H9 (cell line): ENCODE measurements at regions not wholly inside any gene's neighbourhood (a gene's known extent, or its start where the extent isn't known, plus 50 kb on each side); places are given as distances from the start of the nearest gene placed in this dataset.

Experiments
- DNase-seq: peaks from one replicate; pipeline ENCODE4 v3.0.0-alpha.2; 2017
- H2AFZ ChIP-seq: one replicate; pipeline ENCODE4 v1.6.1; 2013; ENCODE audit warnings: mild to moderate bottlenecking, low read length, control low read depth, moderate library complexity
- H2AK5ac ChIP-seq: 2 replicates; pipeline ENCODE4 v1.6.1; 2013; ENCODE audit warnings: low read length, control low read depth, mixed read lengths; ENCODE audit not compliant: insufficient read length
- H2BK120ac ChIP-seq: one replicate; pipeline ENCODE4 v1.6.1; 2013; ENCODE audit warnings: low read depth, mild to moderate bottlenecking, low read length, control low read depth, inconsistent platforms; ENCODE audit not compliant: poor library complexity, severe bottlenecking
- H2BK12ac ChIP-seq: 2 replicates; pipeline ENCODE4 v1.6.1; 2013; ENCODE audit warnings: low read length, control low read depth, mixed read lengths, low read depth; ENCODE audit not compliant: insufficient read length
- H2BK15ac ChIP-seq: 2 replicates; pipeline ENCODE4 v1.6.1; 2013; ENCODE audit warnings: low read depth, low read length, control low read depth
- H2BK20ac ChIP-seq: one replicate; pipeline ENCODE4 v1.6.1; 2013; ENCODE audit warnings: low read depth, mild to moderate bottlenecking, low read length, control low read depth, inconsistent platforms; ENCODE audit not compliant: poor library complexity, severe bottlenecking
- H2BK5ac ChIP-seq: 2 replicates; pipeline ENCODE4 v1.6.1; 2013; ENCODE audit warnings: low read length, control low read depth, mixed read lengths; ENCODE audit not compliant: insufficient read length
- H3K14ac ChIP-seq: 2 replicates; pipeline ENCODE4 v1.6.1; 2013; ENCODE audit warnings: low read length, control low read depth; ENCODE audit not compliant: insufficient read depth
- H3K18ac ChIP-seq: 2 replicates; pipeline ENCODE4 v1.6.1; 2013; ENCODE audit warnings: low read depth, mild to moderate bottlenecking, mixed read lengths, low read length, control low read depth; ENCODE audit not compliant: insufficient read length
- H3K23ac ChIP-seq: 2 replicates; pipeline ENCODE4 v1.6.1; 2013; ENCODE audit warnings: low read length, control low read depth, mixed read lengths, low read depth; ENCODE audit not compliant: insufficient read length
- H3K23me2 ChIP-seq: 2 replicates; pipeline ENCODE4 v1.6.1; 2013; ENCODE audit warnings: low read depth, mild to moderate bottlenecking, mixed read lengths, low read length, control low read depth; ENCODE audit not compliant: insufficient read length, poor library complexity, severe bottlenecking
- H3K27ac ChIP-seq: 2 replicates; pipeline ENCODE4 v1.5.1; 2013; ENCODE audit warnings: low read length, control low read depth, mixed read lengths, low read depth; ENCODE audit not compliant: insufficient read length
- H3K27me3 ChIP-seq: 2 replicates; pipeline ENCODE4 v1.6.1; 2013; ENCODE audit warnings: low read length, control low read depth, inconsistent platforms; ENCODE audit not compliant: insufficient read depth
- H3K4ac ChIP-seq: 2 replicates; pipeline ENCODE4 v1.6.1; 2013; ENCODE audit warnings: low read depth, mild to moderate bottlenecking, control low read depth, inconsistent platforms, low read length, moderate library complexity
- H3K4me1 ChIP-seq: 2 replicates; pipeline ENCODE4 v1.6.1; 2013; ENCODE audit warnings: low read length, control low read depth, inconsistent platforms; ENCODE audit not compliant: insufficient read depth
- H3K4me2 ChIP-seq: 2 replicates; pipeline ENCODE4 v1.6.1; 2013; ENCODE audit warnings: low read length, control low read depth, mixed read lengths; ENCODE audit not compliant: insufficient read length, insufficient read depth
- H3K56ac ChIP-seq: 2 replicates; pipeline ENCODE4 v1.6.1; 2013; ENCODE audit warnings: low read depth, mild to moderate bottlenecking, mixed read lengths, low read length, control low read depth; ENCODE audit not compliant: insufficient read length
- H3K79me1 ChIP-seq: 2 replicates; pipeline ENCODE4 v1.6.1; 2013; ENCODE audit warnings: low read depth, mild to moderate bottlenecking, moderate library complexity, low read length, control low read depth, inconsistent platforms; ENCODE audit not compliant: insufficient read depth, poor library complexity, severe bottlenecking
- H3K79me2 ChIP-seq: 2 replicates; pipeline ENCODE4 v1.6.1; 2013; ENCODE audit warnings: low read length, control low read depth, inconsistent platforms; ENCODE audit not compliant: insufficient read depth
- H3K9ac ChIP-seq: 2 replicates; pipeline ENCODE4 v1.6.1; 2013; ENCODE audit warnings: low read length, control low read depth, mixed read lengths; ENCODE audit not compliant: insufficient read length; ENCODE audit errors: extremely low read depth
- H3K9me3 ChIP-seq: one replicate; pipeline ENCODE4 v1.6.1; 2013; ENCODE audit warnings: low read depth, low read length, inconsistent platforms; ENCODE audit not compliant: control insufficient read depth
- H3T11ph ChIP-seq: one replicate; pipeline ENCODE4 v1.6.1; 2013; ENCODE audit warnings: mild to moderate bottlenecking, low read length, control low read depth, inconsistent platforms
- H4K20me1 ChIP-seq: one replicate; pipeline ENCODE4 v1.6.1; 2013; ENCODE audit not compliant: control insufficient read depth, insufficient read length, insufficient read depth
- H4K5ac ChIP-seq: 2 replicates; pipeline ENCODE4 v1.6.1; 2013; ENCODE audit warnings: low read depth, mild to moderate bottlenecking, mixed read lengths, low read length, control low read depth; ENCODE audit not compliant: insufficient read length
- H4K8ac ChIP-seq: replicated peaks from 2 replicates; pipeline ENCODE4 v1.6.1; 2013; ENCODE audit warnings: low read length, control low read depth, mixed read lengths, low read depth; ENCODE audit not compliant: insufficient read length
- H4K91ac ChIP-seq: 2 replicates; pipeline ENCODE4 v1.6.1; 2013; ENCODE audit warnings: low read depth, mild to moderate bottlenecking, moderate library complexity, mixed read lengths, low read length, control low read depth; ENCODE audit not compliant: insufficient read length
- H3K27ac Mint-ChIP-seq, 3 experiments: 2 replicates in 2 of 3; 3 replicates in 1 of 3; pipeline ENCODE4 v1.8.0; 2020 to 2021; ENCODE audit warnings: mixed read lengths in 3 of 3, mild to moderate bottlenecking in 1 of 3, moderate library complexity in 1 of 3
- H3K27me3 Mint-ChIP-seq: 2 replicates; pipeline ENCODE4 v1.8.0; 2021; ENCODE audit warnings: low read depth, mild to moderate bottlenecking, moderate library complexity, mixed read lengths
- H3K36me3 Mint-ChIP-seq, 3 experiments: 2 replicates in 2 of 3; 3 replicates in 1 of 3; pipeline ENCODE4 v1.8.0; 2020 to 2021; ENCODE audit warnings: low read depth in 3 of 3, mixed read lengths in 3 of 3; ENCODE audit not compliant: insufficient read depth in 1 of 3
- H3K4me1 Mint-ChIP-seq, 2 experiments: 2 replicates each; pipeline ENCODE4 v1.8.0; 2020; ENCODE audit warnings: mixed read lengths in 2 of 2
- H3K4me3 Mint-ChIP-seq, 2 experiments: 2 replicates in 1 of 2; 3 replicates in 1 of 2; pipeline ENCODE4 v1.8.0; 2020 to 2021; ENCODE audit warnings: mild to moderate bottlenecking in 2 of 2, mixed read lengths in 2 of 2, moderate library complexity in 1 of 2
- H3K9me3 Mint-ChIP-seq, 2 experiments: 2 replicates in 1 of 2; 3 replicates in 1 of 2; pipeline ENCODE4 v1.8.0; 2020; ENCODE audit warnings: mild to moderate bottlenecking in 2 of 2, mixed read lengths in 2 of 2, moderate library complexity in 1 of 2
- CTCF ChIP-seq: fragments of 200-600 bp; sonication (generic); conservative IDR thresholded peaks from 3 replicates; pipeline ENCODE4 v1.8.0; 2021; ENCODE audit warnings: antibody characterized with exemption, mild to moderate bottlenecking
- WGBS: extraction: QIAGEN DNeasy Blood & Tissue Kit; methylation state at CpG from one replicate; pipeline ENCODE4 v1.1.7; 2013; ENCODE audit warnings: missing lambda C conversion rate, low lambda C conversion rate, mixed read lengths; ENCODE audit not compliant: insufficient read length; ENCODE audit errors: extremely low coverage; 5-methylcytosine and 5-hydroxymethylcytosine counted together

GRCh38 chr3:7854721-7855120, 646.9 kb upstream of the LMCD1 start:
- H4K20me1 ChIP-seq = no peaks in the 10 kb centered on the region
- H3K23ac ChIP-seq = no peak overlapping the region
- H4K5ac ChIP-seq = no peak overlapping the region
- no peak overlapping the region for H3T11ph ChIP-seq
- no peak overlapping the region for H3K4ac ChIP-seq
- no peak overlapping the region for H4K8ac ChIP-seq
- no peak overlapping the region for H2BK120ac ChIP-seq
- H3K27ac ChIP-seq = no peak overlapping the region
- no peak overlapping the region for H3K14ac ChIP-seq
- no peaks in the 10 kb centered on the region for H3K9me3 ChIP-seq
- no peak overlapping the region for H3K9ac ChIP-seq
- H3K9me3 Mint-ChIP-seq = peaks cover 0 to 3% of the 10 kb centered on the region in 2 experiments; a peak in 1 of 5 replicates
- H3K4me1 Mint-ChIP-seq = peaks cover 9 to 17% of the 10 kb centered on the region in 2 experiments
- H2BK12ac ChIP-seq = no peak overlapping the region
- H3K4me2 ChIP-seq = no peak overlapping the region
- H3K27me3 Mint-ChIP-seq = no peaks in the 10 kb centered on the region
- H2AFZ ChIP-seq = no peak overlapping the region
- no peak overlapping the region for H2BK20ac ChIP-seq
- no peak overlapping the region for H3K56ac ChIP-seq
- no peaks in the 10 kb centered on the region for H3K27me3 ChIP-seq
- H4K91ac ChIP-seq = no peak overlapping the region
- WGBS = no CpG with 5 or more reads among the region's 5 CpGs
- H3K27ac Mint-ChIP-seq = no peak overlapping the region
- no peaks in the 10 kb centered on the region for H3K36me3 Mint-ChIP-seq
- no peaks in the 10 kb centered on the region for H3K4me1 ChIP-seq
- H3K79me2 ChIP-seq = no peaks in the 10 kb centered on the region
- TF ChIP-seq CTCF = no peak
- DNase-seq = no peak
- no peaks in the 10 kb centered on the region for H3K79me1 ChIP-seq
- no peak overlapping the region for H3K18ac ChIP-seq
- H2BK15ac ChIP-seq = no peak overlapping the region
- no peak overlapping the region for H2AK5ac ChIP-seq
- no peak overlapping the region for H2BK5ac ChIP-seq
- no peaks in the 10 kb centered on the region for H3K23me2 ChIP-seq
- no peak overlapping the region for H3K4me3 Mint-ChIP-seq
